SJSA1 (cell line): ENCODE measurements at regions not wholly inside any gene's neighbourhood (a gene's known extent, or its start where the extent isn't known, plus 50 kb on each side); places are given as distances from the start of the nearest gene placed in this dataset.

Source experiments
- DNase-seq, 2 experiments: peaks; one replicate each; pipeline ENCODE4 v3.0.0-alpha.2; 2015 to 2020; ENCODE audit warnings: low spot score in 2 of 2, low read depth in 1 of 2
- H3K27ac ChIP-seq: fragments of 250-450 bp; sonication (Bioruptor Pico); 2 replicates; pipeline ENCODE4 v1.5.1; 2020; ENCODE audit warnings: mild to moderate bottlenecking, moderate library complexity
- H3K27me3 ChIP-seq: fragments of 250-450 bp; sonication (Bioruptor Pico); replicated peaks from 2 replicates; pipeline ENCODE4 v1.5.1; 2020; ENCODE audit warnings: mild to moderate bottlenecking, moderate library complexity
- H3K36me3 ChIP-seq: fragments of 250-450 bp; sonication (Bioruptor Pico); 2 replicates; pipeline ENCODE4 v1.5.1; 2020; ENCODE audit warnings: mild to moderate bottlenecking
- H3K4me1 ChIP-seq: fragments of 250-450 bp; sonication (Bioruptor Pico); replicated peaks from 2 replicates; pipeline ENCODE4 v1.6.1; 2021; ENCODE audit warnings: mild to moderate bottlenecking
- H3K4me3 ChIP-seq: fragments of 250-450 bp; sonication (Bioruptor Pico); 2 replicates; pipeline ENCODE4 v1.5.1; 2020; ENCODE audit warnings: mild to moderate bottlenecking
- H3K9me3 ChIP-seq: fragments of 250-450 bp; sonication (Bioruptor Pico); replicated peaks from 2 replicates; pipeline ENCODE4 v1.5.1; 2020; ENCODE audit warnings: mild to moderate bottlenecking

GRCh38 chr2:88859461-88859860, 168.0 kb downstream of the RPIA start:
- no peak overlapping the region for H3K27ac ChIP-seq

GRCh38 chr2:88860421-88861075, 169.1 kb downstream of the RPIA start:
- Histone ChIP-seq H3K4me3 (no peak overlapping the region), H3K9me3 (no peaks in the 10 kb centered on the region), H3K4me1 (no peaks in the 10 kb centered on the region), H3K27ac (no peak overlapping the region), H3K36me3 (no peaks in the 10 kb centered on the region), H3K27me3 (no peaks in the 10 kb centered on the region)
- no peak for DNase-seq

More at GRCh38 chr2:88859461-88859860, 168.0 kb downstream of the RPIA start:
- H3K36me3 ChIP-seq: no peaks in the 10 kb centered on the region
- DNase-seq: no peak
- no peak overlapping the region for H3K4me3 ChIP-seq
- H3K27me3 ChIP-seq: no peaks in the 10 kb centered on the region
- H3K4me1 ChIP-seq: no peaks in the 10 kb centered on the region
- no peaks in the 10 kb centered on the region for H3K9me3 ChIP-seq

- H3K27me3 ChIP-seq: no peaks in the 10 kb centered on the region
- no peak overlapping the region for H3K27ac ChIP-seq
- no peaks in the 10 kb centered on the region for H3K36me3 ChIP-seq
- H3K4me3 ChIP-seq: no peak overlapping the region
- no peaks in the 10 kb centered on the region for H3K9me3 ChIP-seq
- no peaks in the 10 kb centered on the region for H3K4me1 ChIP-seq
- DNase-seq: no peak
These were observed 174.4 kb downstream of the RPIA start for GRCh38 chr2:88865801-88866371.

GRCh38 chr2:88866756-88867155, 175.3 kb downstream of the RPIA start:
- DNase-seq: no peak
- Histone ChIP-seq H3K9me3 (no peaks in the 10 kb centered on the region), H3K36me3 (no peaks in the 10 kb centered on the region), H3K27me3 (no peaks in the 10 kb centered on the region), H3K4me3 (no peak overlapping the region), H3K27ac (no peak overlapping the region), H3K4me1 (no peaks in the 10 kb centered on the region)

GRCh38 chr2:88868861-88869260, 177.4 kb downstream of the RPIA start:
- no peaks in the 10 kb centered on the region for H3K4me1 ChIP-seq
- H3K27ac ChIP-seq: no peak overlapping the region
- no peak for DNase-seq
- H3K9me3 ChIP-seq: no peaks in the 10 kb centered on the region
- no peaks in the 10 kb centered on the region; the same call in 1 of the 2 replicates for H3K27me3 ChIP-seq
- no peak overlapping the region for H3K4me3 ChIP-seq
- no peaks in the 10 kb centered on the region for H3K36me3 ChIP-seq

- Histone ChIP-seq H3K9me3 (no peaks in the 10 kb centered on the region), H3K27ac (no peak overlapping the region), H3K36me3 (no peaks in the 10 kb centered on the region), H3K4me3 (no peak overlapping the region), H3K4me1 (no peaks in the 10 kb centered on the region), H3K27me3 (no peaks in the 10 kb centered on the region; the same call in 1 of the 2 replicates)
- no peak for DNase-seq
These were observed 178.9 kb downstream of the RPIA start for GRCh38 chr2:88870267-88870839.

GRCh38 chr2:88871336-88871735, 179.9 kb downstream of the RPIA start:
- Histone ChIP-seq H3K4me3 (no peak overlapping the region), H3K27ac (no peak overlapping the region), H3K36me3 (no peaks in the 10 kb centered on the region), H3K4me1 (no peaks in the 10 kb centered on the region), H3K27me3 (no peaks in the 10 kb centered on the region; the same call in 1 of the 2 replicates), H3K9me3 (no peaks in the 10 kb centered on the region)
- DNase-seq: no peak

GRCh38 chr2:88873620-88874019, 182.1 kb downstream of the RPIA start:
- H3K27ac ChIP-seq: no peak overlapping the region
- H3K36me3 ChIP-seq: no peaks in the 10 kb centered on the region
- no peaks in the 10 kb centered on the region for H3K9me3 ChIP-seq
- no peak overlapping the region for H3K4me3 ChIP-seq
- no peaks in the 10 kb centered on the region for H3K4me1 ChIP-seq
- no peak for DNase-seq
- H3K27me3 ChIP-seq: no peaks in the 10 kb centered on the region; the same call in 1 of the 2 replicates

- peak in 1 of 2 experiments; percentile 12 for DNase-seq
- H3K9me3 ChIP-seq: no peaks in the 10 kb centered on the region
- no peak overlapping the region for H3K4me3 ChIP-seq
- no peaks in the 10 kb centered on the region for H3K4me1 ChIP-seq
- no peaks in the 10 kb centered on the region for H3K36me3 ChIP-seq
- H3K27ac ChIP-seq: no peak overlapping the region
- no peaks in the 10 kb centered on the region; the same call in 1 of the 2 replicates for H3K27me3 ChIP-seq
These were observed 182.7 kb downstream of the RPIA start for GRCh38 chr2:88874063-88874657.

GRCh38 chr2:88875736-88876135, 184.3 kb downstream of the RPIA start:
- DNase-seq: no peak
- no peak overlapping the region for H3K27ac ChIP-seq
- H3K36me3 ChIP-seq: no peaks in the 10 kb centered on the region
- no peaks in the 10 kb centered on the region for H3K4me1 ChIP-seq
- no peak overlapping the region for H3K4me3 ChIP-seq
- no peaks in the 10 kb centered on the region for H3K9me3 ChIP-seq
- no peaks in the 10 kb centered on the region; the same call in 1 of the 2 replicates for H3K27me3 ChIP-seq

- Histone ChIP-seq H3K27me3 (no peaks in the 10 kb centered on the region; the same call in 1 of the 2 replicates), H3K9me3 (no peaks in the 10 kb centered on the region)
These were observed 189.0 kb downstream of the RPIA start for GRCh38 chr2:88880441-88880953.

GRCh38 chr2:88885275-88885674, 193.8 kb downstream of the RPIA start:
- no peak overlapping the region for H3K27ac ChIP-seq
- no peak overlapping the region for H3K4me3 ChIP-seq
- no peaks in the 10 kb centered on the region for H3K4me1 ChIP-seq
- DNase-seq: no peak
- no peaks in the 10 kb centered on the region for H3K9me3 ChIP-seq
- no peaks in the 10 kb centered on the region for H3K36me3 ChIP-seq
- H3K27me3 ChIP-seq: no peaks in the 10 kb centered on the region; the same call in 1 of the 2 replicates

More at GRCh38 chr2:88880441-88880953, 189.0 kb downstream of the RPIA start:
- Histone ChIP-seq H3K4me3 (no peak overlapping the region), H3K4me1 (no peaks in the 10 kb centered on the region), H3K27ac (no peak overlapping the region), H3K36me3 (no peaks in the 10 kb centered on the region)
- DNase-seq: peak in 1 of 2 experiments; percentile 18

- H3K36me3 ChIP-seq: no peaks in the 10 kb centered on the region
- no peaks in the 10 kb centered on the region; the same call in 1 of the 2 replicates for H3K27me3 ChIP-seq
- DNase-seq: no peak
- no peak overlapping the region for H3K4me3 ChIP-seq
- no peak overlapping the region for H3K27ac ChIP-seq
- no peaks in the 10 kb centered on the region for H3K9me3 ChIP-seq
- H3K4me1 ChIP-seq: no peaks in the 10 kb centered on the region
These were observed 194.4 kb downstream of the RPIA start for GRCh38 chr2:88885679-88886416.
